Sigmoid colon (tissue), 6 donors: ENCODE measurements at regions not wholly inside any gene's neighbourhood (a gene's known extent, or its start where the extent isn't known, plus 50 kb on each side); places are given as distances from the start of the nearest gene placed in this dataset.
A peak's percentile ranks its signal among the peaks of the same experiment; 100 is the strongest.

Experiments used
- DNase-seq: peaks from one replicate; pipeline ENCODE4 v3.0.0-alpha.2; 2019
- H3K27ac ChIP-seq, 4 donors: fragments of 200-600 bp; sonication (generic); one replicate each; pipeline ENCODE4 v1.5.1; 2016 to 2019; ENCODE audit warnings: mild to moderate bottlenecking in 1 of 4
- H3K27me3 ChIP-seq, 3 donors: fragments of 200-600 bp; sonication (generic); one replicate each; pipeline ENCODE4 v1.5.1; 2019; ENCODE audit warnings: mild to moderate bottlenecking in 1 of 3
- H3K36me3 ChIP-seq, 4 donors: fragments of 200-600 bp; sonication (generic); one replicate each; pipeline ENCODE4 v1.5.1; 2016 to 2019
- H3K4me1 ChIP-seq, 4 donors: fragments of 200-600 bp; sonication (generic); one replicate each; pipeline ENCODE4 v1.5.1; 2017 to 2019
- H3K4me3 ChIP-seq, 4 donors: fragments of 200-600 bp; sonication (generic); one replicate each; pipeline ENCODE4 v1.5.1; 2017 to 2019; ENCODE audit warnings: mild to moderate bottlenecking in 2 of 4, moderate library complexity in 1 of 4
- H3K9me3 ChIP-seq, 4 donors: fragments of 200-600 bp in 3 of 4; sonication (generic) in 3 of 4; one replicate each; pipeline versions ENCODE4 v1.5.1 to v1.6.1; 2013 to 2019
- CTCF ChIP-seq, 4 experiments: fragments of 450-650 bp in 3 of 4; fragments of 200-600 bp in 1 of 4; IDR thresholded peaks; one replicate each; pipeline ENCODE4 v1.5.1; 2016 to 2019; ENCODE audit warnings: antibody characterized with exemption in 4 of 4, mild to moderate bottlenecking in 3 of 4, moderate library complexity in 2 of 4
- EP300 ChIP-seq, 4 donors: sonication (generic); formaldehyde crosslinking; IDR thresholded peaks; one replicate each; pipeline ENCODE4 v1.6.1; 2017; ENCODE audit warnings: antibody characterized with exemption in 4 of 4
- POLR2A ChIP-seq, 2 donors: fragments of 450-650 bp; IDR thresholded peaks; one replicate each; pipeline ENCODE4 v1.6.1; 2016; ENCODE audit warnings: antibody characterized with exemption in 2 of 2, mild to moderate bottlenecking in 2 of 2, moderate library complexity in 2 of 2
- POLR2AphosphoS5 ChIP-seq, 4 donors: sonication (generic); formaldehyde crosslinking; IDR thresholded peaks; one replicate each; pipeline ENCODE4 v1.6.1; 2017; ENCODE audit warnings: antibody characterized with exemption in 4 of 4
- WGBS, 2 donors: extraction: QIAGEN DNeasy Blood & Tissue Kit; methylation state at CpG; one replicate each; pipeline ENCODE4 v1.1.7; 2013; 5-methylcytosine and 5-hydroxymethylcytosine counted together
- intact Hi-C: fragments of 100-400 bp; cut with DNase I; formaldehyde crosslinking; loops from one replicate; pipeline ENCODE4 v1.15.1; 2023
- donor health status: healthy with polysubstance abuse.
- donor health status: healthy.

DNA sequence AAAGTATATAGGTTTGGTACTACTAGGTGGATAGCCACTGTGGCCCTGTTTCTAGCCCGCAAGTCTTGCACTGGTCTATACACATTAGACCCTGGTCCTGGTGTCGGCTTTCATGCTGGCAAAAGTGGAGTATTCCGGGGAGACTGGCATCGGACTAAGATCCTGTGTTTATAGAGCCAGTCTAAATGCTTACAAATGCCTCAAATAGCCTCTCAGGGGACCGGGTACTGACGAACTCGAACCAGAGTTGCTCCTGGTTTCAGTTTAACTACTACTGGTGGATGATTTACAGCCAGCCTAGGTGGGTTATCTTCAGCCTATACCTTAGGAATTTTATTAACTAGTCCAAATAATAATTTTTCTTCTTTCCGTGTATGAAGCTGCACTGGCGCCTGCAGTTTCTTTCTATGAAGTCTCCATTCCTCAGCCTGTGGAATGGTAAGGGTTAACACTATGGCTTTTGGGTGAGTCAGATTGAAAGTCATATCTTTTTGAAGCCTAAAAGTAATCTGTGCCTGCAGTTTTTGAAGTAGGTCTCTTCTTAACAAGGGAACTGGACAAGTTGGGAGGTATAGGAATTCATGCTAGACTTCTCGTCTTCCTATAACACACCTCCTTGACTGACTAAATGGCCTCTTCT, 51.3 kb downstream of the OR10H4 start:
- Histone ChIP-seq H3K27me3 (no peaks in the 10 kb centered on the region), H3K9me3 (no peaks in the 10 kb centered on the region), H3K27ac (no peak overlapping the region), H3K4me3 (no peak overlapping the region), H3K4me1 (peaks cover 0 to 21% (median 15%) of the 10 kb centered on the region in 4 donors), H3K36me3 (no peaks in the 10 kb centered on the region)
- 73 to 81% methylated on average over 10 of the region's 10 CpGs for WGBS, 2 donors
- no peak for TF ChIP-seq POLR2AphosphoS5 (IDR thresholded peaks at IDR 0.05)
- no peak for TF ChIP-seq POLR2A (IDR thresholded peaks at IDR 0.05)
- no peak for TF ChIP-seq EP300 (IDR thresholded peaks at IDR 0.05)
- TF ChIP-seq CTCF (IDR thresholded peaks at IDR 0.05) = no peak
- no peak for DNase-seq
- intact Hi-C loops = no loop called here

DNA sequence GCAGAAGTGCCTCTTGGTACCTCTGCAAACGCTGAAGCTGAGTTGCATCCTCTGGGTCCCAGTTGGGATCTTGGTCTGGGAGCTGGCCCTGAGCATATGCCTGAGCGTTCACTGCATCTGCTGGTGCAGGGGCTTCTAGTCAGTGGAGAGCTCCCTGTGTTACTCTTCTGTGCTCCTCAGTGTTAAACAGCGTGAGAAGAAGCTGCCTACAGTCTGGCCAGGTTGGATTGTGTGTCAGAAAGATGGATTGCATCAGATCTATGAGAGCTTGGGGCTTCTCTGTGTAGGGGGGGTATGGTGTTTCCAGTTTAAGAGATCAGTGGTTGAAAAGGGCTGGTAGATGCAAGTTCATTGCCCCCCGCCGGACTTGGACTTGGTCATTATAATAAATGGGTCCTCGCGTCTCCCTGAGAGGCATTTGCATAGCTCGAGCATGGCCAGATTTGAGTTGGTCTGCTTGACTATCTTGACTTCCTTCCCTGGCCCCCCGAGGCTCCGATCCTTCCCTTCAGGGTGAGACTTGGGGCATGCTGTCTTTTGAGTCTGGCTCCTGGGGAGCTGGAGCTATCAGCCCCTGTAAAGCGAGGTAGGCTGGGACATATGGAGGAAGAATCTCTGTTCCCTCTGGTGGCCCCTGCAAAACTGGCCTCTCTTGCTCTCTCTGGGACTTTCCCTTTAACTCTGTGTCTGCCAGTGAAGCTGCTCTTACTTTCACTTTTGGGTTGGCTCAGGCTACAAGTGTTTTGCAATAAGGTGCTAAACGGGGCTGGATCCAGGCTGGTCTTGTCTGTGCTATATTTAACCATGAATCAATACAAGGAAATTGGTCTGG, 52.9 kb downstream of the OR10H4 start:
- H3K27ac ChIP-seq = peak overlapping the region in 2 of 4 donors; percentile 30 to 50
- WGBS, 2 donors = 30 to 48% methylated on average over 12 of the region's 12 CpGs
- H3K4me3 ChIP-seq = peak overlapping the region; percentile 18 to 46 (median 38)
- no peak for DNase-seq
- no peaks in the 10 kb centered on the region for H3K9me3 ChIP-seq
- H3K36me3 ChIP-seq = no peaks in the 10 kb centered on the region
- TF ChIP-seq EP300 (IDR thresholded peaks at IDR 0.05) (no peak), POLR2AphosphoS5 (IDR thresholded peaks at IDR 0.05) (no peak), POLR2A (IDR thresholded peaks at IDR 0.05) (no peak), CTCF (IDR thresholded peaks at IDR 0.05) (no peak)
- intact Hi-C loops = no loop called here
- H3K4me1 ChIP-seq = peaks cover 0 to 21% (median 15%) of the 10 kb centered on the region in 4 donors
- no peaks in the 10 kb centered on the region for H3K27me3 ChIP-seq

DNA sequence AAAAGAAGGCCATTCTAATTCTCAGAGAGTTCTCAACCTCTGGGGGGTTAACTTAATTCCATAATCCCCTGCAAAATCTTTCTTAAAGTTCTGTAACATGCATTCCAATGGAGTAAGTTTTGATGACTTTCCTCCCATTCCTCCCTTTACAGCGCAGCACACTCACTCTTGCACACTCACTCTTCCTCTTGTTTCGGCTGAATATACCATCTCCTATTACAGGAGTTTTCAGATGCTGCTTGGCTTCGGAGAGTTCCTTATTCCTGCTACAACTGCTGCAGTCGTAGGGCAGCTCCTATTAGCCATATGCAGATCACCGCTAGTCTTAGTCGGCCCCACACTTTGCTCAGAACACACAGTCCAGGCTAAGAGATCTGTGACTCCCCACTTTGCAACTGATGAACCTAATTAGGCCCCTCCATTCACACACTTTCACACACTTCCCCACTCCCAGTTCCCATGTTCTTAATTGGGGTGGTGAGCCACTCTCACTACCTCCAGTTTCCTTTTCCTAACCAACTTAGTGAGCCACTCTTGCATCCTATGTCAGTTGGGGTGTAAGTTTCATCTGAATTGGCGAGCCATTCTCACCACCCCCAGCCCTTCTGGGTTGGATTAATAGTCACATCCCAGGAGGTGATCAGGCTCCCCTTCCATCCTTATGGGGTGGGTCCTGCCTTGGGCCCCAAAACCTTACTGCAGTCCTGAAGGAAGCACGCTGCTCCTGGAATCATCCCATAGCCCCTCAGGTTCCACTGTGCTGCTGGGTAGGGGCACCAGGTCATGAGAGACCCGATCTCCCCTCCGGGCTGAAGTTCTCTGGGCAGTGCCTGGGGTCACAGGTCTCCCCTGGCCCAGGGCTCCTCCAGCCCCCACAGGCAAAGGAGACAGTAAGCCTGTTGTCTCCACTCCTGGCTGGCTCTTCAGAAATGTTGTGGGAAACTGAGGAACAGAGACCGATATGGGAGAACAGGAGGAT, 53.9 kb downstream of the OR10H4 start:
- no peaks in the 10 kb centered on the region for H3K36me3 ChIP-seq
- no peak for DNase-seq
- no peaks in the 10 kb centered on the region for H3K27me3 ChIP-seq
- intact Hi-C loops = no loop called here
- H3K27ac ChIP-seq = peak overlapping the region in 2 of 4 donors; percentile 30 to 50
- WGBS, 2 donors = 82 to 89% methylated on average over 11 of the region's 11 CpGs
- H3K4me3 ChIP-seq = peak overlapping the region; percentile 18 to 46 (median 38)
- no peaks in the 10 kb centered on the region for H3K9me3 ChIP-seq
- peaks cover 0 to 21% (median 15%) of the 10 kb centered on the region in 4 donors for H3K4me1 ChIP-seq
- TF ChIP-seq CTCF (IDR thresholded peaks at IDR 0.05) = no peak
- TF ChIP-seq POLR2A (IDR thresholded peaks at IDR 0.05) = no peak
- TF ChIP-seq EP300 (IDR thresholded peaks at IDR 0.05) = no peak
- no peak for TF ChIP-seq POLR2AphosphoS5 (IDR thresholded peaks at IDR 0.05)

DNA sequence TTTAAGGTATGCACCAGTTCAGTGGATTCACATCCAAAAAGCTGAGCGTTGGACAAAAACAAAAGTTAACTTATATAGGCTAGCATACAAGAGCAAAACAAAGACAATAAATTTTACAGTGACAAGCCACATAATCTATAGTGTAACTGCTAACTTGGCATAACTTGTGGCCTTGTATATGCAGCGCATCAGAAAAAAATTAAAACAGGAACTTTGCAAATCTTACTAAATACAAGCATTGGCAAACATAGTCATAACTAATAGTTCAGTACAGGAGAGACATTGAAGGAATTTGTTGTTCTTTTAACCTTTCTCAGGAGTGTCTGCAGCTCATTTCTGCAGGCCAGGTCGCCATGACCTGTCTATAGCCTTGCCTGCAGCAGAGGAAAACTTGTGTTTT, 54.6 kb downstream of the OR10H4 start:
- intact Hi-C loops = no loop called here
- no peak for DNase-seq

More for the DNA sequence above, 54.6 kb downstream of the OR10H4 start:
- Histone ChIP-seq H3K4me3 (no peak overlapping the region), H3K4me1 (peaks cover 0 to 21% (median 15%) of the 10 kb centered on the region in 4 donors), H3K27me3 (no peaks in the 10 kb centered on the region), H3K36me3 (no peaks in the 10 kb centered on the region), H3K27ac (no peak overlapping the region), H3K9me3 (no peaks in the 10 kb centered on the region)
- TF ChIP-seq CTCF (IDR thresholded peaks at IDR 0.05) = no peak
- no peak for TF ChIP-seq POLR2AphosphoS5 (IDR thresholded peaks at IDR 0.05)
- no peak for TF ChIP-seq POLR2A (IDR thresholded peaks at IDR 0.05)
- no peak for TF ChIP-seq EP300 (IDR thresholded peaks at IDR 0.05)
- WGBS, 2 donors = 86 to 89% methylated on average over 3 of the region's 3 CpGs
